Fibroblast of skin of left biceps (primary cell): ENCODE measurements at regions not wholly inside any gene's neighbourhood (a gene's known extent, or its start where the extent isn't known, plus 50 kb on each side); places are given as distances from the start of the nearest gene placed in this dataset.

ENCODE experiments used
- DNase-seq, 2 experiments: peaks; one replicate each; pipeline ENCODE4 v3.0.0-alpha.2; 2013; ENCODE audit warnings: low read depth in 2 of 2

DNA sequence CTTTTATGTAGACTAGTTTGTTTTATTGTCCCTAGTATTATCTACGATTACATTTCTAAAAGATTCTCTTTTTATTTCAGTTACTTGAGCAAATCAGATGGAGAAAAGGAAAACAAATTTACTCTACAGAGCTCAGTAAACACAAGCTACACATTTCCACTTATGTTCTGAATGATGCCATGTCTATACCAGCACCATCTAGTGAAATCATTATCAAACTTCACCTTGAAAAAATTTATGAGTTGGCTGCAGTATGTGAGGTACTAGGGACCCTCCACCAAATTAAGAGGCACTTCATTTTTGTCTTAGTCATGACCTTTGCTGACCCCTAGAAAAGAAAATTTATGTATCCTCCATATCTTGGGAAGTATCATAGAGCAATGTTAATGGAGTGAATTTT, 827.4 kb downstream of the SI start:
- DNase-seq, result no peak

DNA sequence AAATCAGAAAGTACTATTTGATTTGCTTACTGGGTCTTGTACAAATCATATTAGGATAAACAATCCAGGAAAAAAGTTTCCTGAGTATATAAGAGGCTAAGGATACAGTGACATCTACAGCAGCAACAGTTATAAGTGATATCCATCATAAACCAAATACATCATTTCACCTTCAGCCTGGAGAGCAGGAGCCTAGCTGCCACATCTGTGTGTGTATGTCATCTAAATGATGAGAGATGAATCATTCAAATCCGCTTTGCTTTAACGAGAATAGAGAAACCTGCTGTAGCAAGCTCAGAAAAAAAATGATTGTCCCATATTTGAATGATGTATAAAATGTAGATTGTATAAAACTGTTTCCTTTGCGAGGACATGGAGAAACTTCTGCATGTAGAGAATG, 841.4 kb downstream of the SI start:
- no peak for DNase-seq

DNA sequence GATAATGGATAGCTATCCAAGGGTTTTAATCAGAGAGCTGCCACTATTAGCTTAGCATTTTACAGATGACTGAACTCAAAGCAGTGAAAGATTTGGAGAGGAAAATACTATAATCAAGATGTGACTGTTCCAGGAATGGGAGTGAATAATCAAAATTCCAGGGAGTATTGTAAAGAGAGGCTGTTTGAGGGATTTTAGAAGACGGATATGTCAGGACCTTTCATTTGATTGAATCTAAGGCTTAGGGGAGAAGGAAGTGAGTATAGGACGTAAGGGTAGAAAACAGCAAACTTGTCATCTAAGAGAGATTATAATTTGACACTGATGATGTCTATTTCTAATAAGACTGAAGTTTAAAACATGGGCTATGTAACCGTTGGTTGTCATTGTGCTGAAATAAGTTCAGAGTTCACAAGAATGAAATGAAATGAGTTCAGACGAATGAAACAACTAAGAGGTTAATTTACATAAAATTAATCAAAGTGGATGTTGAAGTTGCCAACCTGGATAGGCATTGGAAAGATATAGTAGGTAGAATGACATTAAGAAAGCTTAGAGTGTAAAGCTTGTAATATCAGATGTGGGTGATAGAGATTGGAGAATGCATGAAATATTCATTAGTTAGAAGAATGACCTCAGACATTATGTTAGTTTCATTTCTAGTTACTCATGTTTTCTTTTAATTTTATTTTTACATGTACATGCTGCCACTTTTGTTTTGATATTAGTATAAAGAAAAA, 842.8 kb downstream of the SI start:
- no peak for DNase-seq

DNA sequence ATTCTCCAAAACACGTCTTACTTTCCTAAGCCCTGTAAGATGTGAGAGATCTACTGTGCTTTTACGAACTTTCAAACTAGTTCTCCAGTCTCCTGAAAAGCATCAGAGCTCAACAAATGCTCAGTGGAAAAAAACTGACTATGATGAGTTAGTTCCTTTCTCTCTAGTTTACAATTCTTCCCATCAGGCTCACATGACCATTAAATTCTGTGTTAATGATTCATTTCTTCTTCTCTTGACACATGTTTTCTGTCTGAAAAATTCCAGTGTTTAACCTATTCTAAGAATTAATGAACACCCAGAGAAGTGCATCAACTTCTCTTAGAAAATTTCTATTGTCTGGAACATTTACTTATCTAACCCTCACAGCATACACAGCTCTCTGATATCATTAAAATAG, 844.3 kb downstream of the SI start:
- no peak for DNase-seq

DNA sequence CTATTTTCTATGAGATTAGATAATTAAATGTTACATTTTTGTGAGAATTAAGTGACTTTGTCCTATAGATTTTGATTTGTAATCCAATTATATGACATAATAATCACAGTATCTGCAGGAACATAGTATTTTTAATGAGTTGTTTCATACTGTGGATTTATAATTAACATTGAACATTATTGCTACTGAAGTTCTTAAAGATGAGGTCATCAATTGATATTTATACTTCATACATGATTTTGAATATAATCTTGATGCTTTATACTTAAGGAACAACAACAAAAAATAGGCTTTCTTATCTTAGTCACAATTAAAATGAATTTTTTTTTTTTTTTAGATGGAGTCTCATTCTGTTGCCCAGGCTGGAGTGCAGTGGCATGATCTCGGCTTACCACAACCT, 846.6 kb downstream of the SI start:
- DNase-seq, result no peak

DNA sequence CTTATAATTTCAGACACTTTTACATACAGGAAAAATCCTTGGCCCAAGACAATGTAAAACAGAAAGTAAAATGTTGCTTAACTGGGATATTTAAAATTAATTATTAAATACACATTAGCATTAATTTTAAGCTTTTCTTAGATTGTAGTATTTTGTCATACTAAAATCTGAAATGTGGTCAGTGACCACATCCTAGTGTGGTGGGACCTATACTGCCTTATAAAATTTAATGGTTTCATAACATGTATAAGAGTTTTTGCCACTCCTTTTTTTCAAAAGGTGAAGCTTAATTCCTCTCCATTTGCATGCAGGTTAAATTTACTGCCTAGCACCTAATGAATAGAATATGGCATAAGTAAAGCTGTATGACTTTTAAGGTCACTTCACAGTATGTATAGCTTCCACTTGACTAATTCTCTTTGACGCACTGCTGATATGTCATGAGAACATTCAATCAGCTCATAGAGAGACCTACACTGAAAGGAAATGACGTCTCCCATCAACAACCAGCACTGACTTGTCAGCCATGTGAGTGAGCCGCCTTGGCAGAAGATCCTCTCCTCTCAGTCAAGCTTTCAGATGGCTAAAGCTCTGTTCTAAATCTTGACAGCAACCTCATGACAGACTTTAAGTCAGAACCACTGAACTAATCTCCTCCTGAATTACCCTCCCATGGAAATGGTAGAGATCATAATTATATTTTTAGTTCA, 847.8 kb downstream of the SI start:
- no peak for DNase-seq

DNA sequence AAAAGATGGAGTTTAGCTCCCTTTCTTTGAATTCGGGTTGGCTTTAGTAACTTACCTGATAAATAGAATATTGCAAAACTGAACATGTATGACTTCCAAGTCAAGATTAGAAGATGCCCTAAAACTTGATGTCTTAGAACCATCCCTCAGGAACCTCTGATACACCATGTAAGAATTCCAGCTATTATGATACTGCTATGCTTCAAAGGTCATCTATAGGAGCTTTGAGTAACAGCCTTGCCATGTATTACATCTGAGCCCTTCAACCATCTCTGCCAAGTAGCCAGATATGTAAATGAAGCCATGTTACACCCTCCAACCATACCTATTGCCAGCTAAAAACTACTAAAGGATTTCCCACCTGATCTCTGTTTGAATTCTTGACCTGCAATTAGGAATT, 854.2 kb downstream of the SI start:
- no peak for DNase-seq

DNA sequence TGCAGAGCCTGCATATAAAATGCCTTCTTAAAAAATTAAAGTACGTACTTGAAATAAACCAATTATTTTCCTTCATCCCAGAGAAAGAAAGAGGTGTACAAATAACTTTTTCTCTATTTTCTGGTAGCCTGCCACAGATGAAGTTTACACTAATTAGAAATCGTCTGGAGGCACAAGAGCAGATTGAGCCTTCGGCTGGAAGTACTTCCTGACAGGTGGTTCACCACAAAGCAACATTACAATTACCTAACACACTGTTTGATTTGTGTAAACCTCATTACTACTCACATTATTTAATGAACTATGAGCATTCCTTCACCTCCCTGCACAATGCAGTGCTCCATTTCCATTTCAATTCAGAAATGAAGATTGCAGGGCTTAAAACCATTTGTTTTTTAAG, 856.1 kb downstream of the SI start:
- DNase-seq, result no peak

DNA sequence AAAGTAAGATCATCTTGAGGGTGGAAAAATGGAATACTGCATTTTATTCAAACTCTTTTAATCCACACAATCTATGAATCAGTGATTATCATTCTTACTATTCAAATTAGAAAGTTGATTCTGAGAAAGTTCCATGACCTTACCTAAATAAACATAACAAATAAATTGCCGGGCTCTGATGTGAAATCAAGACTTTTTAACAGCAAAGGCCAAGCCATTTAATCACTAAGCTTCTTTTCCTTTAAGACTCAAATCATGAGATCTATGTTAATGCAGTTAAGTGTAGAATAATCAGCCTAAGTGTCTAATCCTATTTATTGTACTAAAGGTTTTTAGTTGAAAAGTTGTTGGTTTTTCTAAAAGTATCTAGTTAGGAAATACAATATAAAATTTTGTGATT, 857.0 kb downstream of the SI start:
- no peak for DNase-seq

DNA sequence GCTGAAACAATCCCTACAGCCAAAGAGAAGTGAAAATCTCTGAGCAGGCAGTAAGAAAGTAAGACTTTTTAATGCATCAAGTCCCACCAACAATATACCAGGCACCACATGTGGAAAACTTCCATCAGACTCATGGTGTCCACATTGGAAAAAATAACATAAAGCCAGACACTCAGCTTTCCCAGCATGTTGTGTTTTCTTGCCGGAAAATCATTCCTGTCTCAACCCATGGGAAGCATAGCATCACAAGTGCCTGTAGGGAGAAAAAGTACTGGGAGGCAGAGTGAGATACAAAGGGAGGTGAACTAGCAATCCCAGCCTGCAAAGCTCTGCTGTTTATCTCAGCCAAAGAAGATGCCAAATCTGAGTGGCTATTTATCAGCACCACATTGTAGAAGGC, 868.9 kb downstream of the SI start:
- DNase-seq, result no peak

DNA sequence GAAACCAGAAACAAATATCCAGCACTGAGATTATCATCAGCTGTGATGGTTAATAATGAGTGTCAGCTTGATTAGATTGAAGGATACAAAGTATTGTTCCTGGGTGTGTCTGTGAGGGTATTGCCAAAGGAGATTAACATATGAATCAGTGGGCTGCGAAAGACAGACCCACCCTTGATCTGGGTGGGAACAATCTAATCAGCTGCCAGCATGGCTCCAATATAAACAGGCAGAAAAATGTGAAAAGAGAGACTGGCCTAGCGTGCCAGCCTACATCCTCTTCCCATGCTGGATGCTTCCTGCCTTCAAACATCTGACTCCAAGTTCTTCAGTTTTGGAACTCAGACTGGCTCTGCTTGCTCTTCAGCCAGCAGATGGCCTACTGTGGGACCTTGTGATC, 869.5 kb downstream of the SI start:
- no peak for DNase-seq

DNA sequence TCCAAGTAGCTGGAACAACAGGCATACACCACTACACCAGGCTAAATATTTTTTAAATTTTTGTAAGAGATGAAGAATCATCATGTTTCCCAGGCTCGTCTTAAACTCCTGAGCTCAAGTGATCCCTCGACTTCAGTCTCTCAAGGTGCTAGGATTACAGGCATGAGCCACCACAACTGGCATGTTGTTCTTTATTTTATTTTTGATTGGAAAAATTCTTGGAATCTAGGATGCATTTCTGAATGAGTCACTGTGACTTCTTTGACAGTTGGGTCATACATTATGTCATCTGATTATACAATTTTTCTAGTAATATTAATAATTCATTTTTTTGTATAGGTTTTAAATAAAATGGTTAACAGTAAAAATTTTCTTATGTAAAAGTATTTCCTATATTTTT, 870.2 kb downstream of the SI start:
- no peak for DNase-seq

DNA sequence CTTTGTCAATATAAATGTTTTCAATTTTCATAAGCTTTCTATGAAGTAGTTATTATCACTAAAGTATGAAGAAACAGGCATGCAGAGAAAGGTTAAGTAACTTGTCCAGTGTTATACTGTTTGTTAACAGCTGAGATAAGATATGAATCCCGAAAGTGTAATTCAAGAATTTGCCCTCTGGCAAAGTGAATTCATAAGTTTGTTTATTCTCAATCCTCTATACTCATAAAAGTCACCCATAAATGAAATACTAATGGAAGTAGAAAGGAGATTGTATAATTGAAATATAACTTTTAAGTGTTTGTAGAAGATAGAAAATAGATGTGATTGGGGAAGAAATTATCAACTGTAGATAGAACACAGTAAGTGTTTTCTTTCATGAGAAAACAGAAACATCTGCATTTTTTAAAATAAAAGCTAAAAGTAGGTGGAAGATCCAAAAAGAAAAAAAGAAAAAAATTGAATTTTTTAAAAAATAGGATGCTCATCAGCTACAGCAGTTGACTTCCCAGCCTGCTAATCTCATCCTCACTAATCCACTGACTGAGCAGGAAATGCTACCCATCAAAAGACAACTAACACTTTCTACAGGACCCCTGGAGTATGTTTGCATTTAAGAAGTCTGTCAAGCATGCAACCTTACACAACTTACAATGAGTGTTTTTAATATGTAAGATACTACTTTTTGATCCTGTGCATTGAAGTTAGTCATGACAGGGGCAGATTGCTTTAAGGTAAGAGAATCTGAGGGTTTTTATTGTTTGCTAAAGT, 878.1 kb downstream of the SI start:
- DNase-seq, result no peak

DNA sequence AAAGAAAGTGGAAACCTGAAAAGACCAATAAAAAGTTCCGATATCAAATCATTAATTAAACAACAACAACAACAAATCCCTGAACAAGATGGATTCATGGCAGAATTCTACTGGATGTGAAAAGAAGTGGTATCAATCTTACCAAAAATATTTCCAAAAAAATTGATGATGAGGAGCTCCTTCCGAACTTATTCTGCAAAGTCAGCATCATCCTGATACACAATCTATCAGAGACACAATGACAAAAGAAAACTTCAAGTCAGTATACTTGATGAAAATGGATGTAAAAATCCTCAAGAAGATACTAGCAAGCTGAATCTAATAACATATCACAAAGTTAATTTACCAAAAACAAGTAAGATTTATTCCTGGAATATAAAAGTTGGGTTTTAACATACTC, 881.8 kb downstream of the SI start:
- DNase-seq, result no peak

DNA sequence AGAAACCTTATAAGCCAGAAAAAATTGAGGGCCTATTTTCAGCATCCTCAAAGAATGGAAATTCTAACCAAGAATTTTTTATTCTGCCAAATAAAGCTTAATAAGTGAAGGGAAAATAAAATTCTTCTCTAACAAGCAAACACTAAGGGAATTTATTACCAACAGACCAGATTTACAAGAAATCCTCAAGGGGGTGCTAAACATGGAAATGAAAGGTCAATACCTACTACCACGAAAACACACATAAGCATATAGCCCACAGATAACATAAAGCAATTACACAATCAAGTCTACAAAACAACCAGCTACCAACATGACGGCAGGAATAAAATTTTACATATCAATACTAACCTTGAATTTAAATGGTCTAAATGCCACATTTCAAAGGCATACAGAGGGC, 883.5 kb downstream of the SI start:
- no peak for DNase-seq

DNA sequence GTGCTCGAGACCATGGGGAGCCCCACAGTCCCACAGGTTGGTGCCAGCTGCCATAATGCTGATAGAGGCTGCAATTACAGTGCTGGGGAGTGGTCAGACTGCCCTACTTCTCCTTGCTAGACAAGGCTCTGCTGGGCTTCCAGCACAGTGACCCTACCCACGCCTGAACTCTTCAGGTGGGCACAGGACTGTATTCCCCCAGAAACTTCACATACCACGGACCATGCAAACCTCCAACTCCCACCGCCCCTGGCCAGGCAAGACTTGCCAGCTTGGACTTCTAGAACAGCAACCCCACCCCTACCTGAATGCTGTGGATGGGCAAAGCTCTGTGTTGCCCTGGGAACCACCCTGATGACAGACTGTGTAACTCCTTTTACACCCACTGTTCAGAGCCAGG, 885.3 kb downstream of the SI start:
- no peak for DNase-seq

DNA sequence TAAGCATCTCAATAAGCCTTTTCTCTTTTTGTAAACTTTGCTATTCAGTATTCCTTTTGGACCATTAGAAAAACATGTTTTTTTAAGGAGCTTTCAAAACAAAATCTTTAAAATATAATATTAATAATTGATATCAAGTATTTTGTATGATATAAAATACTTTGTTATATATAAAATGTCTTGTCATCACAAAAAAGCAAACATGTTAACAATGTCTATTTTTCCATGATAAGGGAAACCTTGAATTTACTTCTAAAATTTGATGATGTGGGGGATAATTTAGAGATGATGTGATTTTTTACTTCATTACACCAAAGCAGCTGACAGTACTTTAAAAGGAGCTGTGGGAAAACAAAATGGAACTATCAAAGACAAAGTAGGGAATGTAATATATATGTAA, 887.7 kb downstream of the SI start:
- DNase-seq, result no peak

DNA sequence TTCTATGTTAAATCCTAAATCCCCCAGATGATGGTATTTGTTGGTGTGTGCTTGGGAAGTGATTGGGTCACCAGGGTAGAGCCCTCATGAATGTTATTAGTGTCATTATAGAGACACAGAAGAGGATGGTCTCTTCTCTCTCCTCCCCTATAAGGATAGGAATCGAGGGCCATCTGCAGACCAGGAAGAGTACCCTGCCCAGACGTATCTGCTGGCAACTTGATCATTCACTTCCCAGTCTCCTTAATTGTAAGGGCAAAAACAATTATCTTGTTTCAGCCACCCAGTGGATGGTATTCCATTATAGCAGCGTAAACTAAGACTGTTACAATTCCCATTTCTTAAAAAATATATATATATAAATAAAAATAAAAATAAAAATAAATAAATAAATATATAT, 892.2 kb downstream of the SI start:
- no peak for DNase-seq

DNA sequence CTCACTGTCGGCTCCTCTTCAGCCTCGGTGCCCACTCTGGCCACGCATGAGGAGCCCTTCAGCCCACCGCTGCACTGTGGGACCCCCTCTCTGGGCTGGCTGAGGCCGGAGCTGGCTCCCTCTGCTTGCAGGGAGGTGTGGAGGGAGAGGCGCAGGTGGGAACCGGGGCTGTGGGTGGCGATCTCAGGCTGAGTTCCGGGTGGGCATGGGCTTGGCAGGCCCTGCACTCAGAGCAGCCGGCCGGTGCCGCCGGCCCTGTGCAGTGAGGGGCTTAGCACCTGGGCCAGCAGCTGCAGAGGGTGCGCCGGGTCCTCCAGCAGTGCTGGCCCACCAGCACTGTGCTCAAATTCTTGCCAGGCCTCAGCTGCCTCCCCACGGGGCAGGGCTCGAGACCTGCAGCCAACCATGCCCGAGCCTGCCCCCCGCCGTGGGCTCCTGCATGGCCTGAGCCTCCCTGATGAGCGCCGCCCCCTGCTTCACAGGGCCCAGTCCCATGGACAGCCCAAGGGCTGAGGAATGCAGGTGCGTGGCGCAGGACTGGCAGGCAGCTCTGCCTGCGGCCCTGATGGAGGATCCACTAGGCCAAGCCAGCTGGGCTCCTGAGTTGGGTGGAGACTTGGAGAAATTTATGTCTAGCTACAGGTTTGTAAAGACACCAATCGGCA, 899.1 kb downstream of the SI start:
- no peak for DNase-seq

DNA sequence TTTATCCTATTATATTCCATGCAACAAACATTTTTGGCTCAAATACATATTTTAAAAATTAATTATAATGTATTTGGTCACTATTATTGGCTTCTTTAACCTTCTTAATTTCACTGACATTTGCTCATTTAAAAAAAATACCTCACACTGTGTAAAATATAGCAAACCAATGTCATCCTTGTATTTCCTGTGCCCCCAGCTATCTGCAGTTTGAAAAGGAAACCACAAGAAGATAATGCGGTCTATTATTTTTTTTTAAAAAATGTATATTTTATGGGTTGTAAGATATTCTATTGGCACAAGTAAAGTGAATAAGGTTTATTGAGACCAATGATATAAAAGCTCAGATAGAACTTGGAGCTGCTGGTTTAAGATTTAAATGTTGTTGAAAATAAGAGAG, 904.2 kb downstream of the SI start:
- no peak for DNase-seq

DNA sequence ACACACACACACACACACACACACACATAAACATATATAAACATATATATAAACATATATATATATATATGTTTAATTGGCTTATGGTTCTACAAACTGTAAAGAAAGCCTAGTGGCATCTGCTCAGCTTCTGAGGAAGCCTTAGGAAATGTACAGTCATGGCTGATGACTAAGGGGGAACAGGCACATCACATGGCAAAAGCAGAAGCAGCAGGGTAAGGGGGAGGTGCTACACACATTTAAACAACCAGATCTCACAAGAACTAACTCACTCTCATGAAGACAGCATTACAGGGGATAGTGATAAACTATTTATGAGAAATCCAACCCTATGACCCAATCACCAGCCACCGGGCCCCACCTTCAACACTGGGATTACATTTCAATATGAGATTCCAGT, 922.9 kb downstream of the SI start:
- DNase-seq, result no peak

DNA sequence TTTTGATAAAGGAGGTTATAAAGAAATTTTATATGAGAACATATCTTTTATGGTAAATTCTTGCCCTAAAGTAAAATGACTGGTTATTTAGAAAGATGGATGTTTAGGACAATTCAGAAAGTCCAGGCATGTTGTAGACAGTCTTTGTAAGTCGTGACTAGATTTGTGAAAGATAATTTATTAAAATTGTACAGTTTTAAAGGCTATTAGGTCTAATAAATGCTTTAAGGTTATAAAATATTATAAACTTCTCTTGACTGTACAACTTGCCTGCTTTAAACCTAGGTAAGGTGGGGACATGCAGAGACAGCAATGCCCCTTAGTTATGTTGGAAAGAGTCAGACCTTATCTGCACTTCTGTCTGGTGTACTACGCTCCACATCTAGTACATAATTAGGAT, 933.5 kb downstream of the SI start:
- DNase-seq, result no peak

DNA sequence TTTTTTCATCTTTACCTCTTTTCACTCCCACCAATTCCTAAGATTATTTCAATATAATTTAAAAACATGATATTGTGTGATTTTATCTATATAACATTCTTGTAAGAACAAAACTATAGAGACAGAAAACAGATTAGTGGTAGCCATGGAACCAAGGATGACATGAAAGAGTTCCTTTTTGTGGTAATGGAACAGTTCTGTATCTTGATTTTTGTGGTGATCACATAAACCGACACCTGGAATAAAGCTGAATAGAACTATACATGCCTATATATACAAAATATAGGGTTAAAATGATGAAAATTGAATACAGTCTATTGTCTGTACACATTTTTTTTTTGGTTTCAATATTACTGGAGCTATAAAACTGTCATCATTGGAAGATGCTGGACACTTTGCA, 945.4 kb downstream of the SI start:
- DNase-seq, result no peak
